SU-DHL-6 (cell line): ENCODE measurements at regions not wholly inside any gene's neighbourhood (a gene's known extent, or its start where the extent isn't known, plus 50 kb on each side); places are given as distances from the start of the nearest gene placed in this dataset.

Experiments used
- CTCF ChIP-seq: fragments of 200-600 bp; sonication (generic); IDR thresholded peaks from one replicate; pipeline ENCODE4 v1.5.1; 2017; ENCODE audit warnings: antibody characterized with exemption, mild to moderate bottlenecking, low read length, moderate library complexity; ENCODE audit not compliant: insufficient read depth, poor library complexity, severe bottlenecking
- EZH2phosphoT487 ChIP-seq: fragments of 200-600 bp; sonication (generic), shearing (Covaris generic); conservative IDR thresholded peaks from 2 replicates; pipeline ENCODE4 v1.6.1; 2018; ENCODE audit warnings: mild to moderate bottlenecking, antibody characterized with exemption, low read length, moderate library complexity, mixed read lengths

- no peak for TF ChIP-seq CTCF
- no peak for TF ChIP-seq EZH2phosphoT487
These were observed 95.0 kb downstream of the DUSP6 start for GRCh38 chr12:89257340-89257739.
